ENCODE measurements at regions not wholly inside any gene's neighbourhood (a gene's known extent, or its start where the extent isn't known, plus 50 kb on each side); places are given as distances from the start of the nearest gene placed in this dataset.
"Not testable (repeated sequence)": the region's sequence is repeated elsewhere in the genome, so short reads cannot be mapped to it uniquely, and the experiment has no call there.

GRCh38 chr4:49154308-49155103, 168.4 kb downstream of the CWH43 start:
- not testable (repeated sequence) for DNase-seq (ENCODE audit: low read depth in 2 of 2)

- DNase-seq (ENCODE audit: low read depth in 2 of 2): not testable (repeated sequence)
These were observed 169.2 kb downstream of the CWH43 start for GRCh38 chr4:49155270-49155669.

GRCh38 chr4:49156309-49156708, 170.2 kb downstream of the CWH43 start:
- DNase-seq (ENCODE audit: low read depth in 2 of 2): not testable (repeated sequence)

- DNase-seq (ENCODE audit: low read depth in 2 of 2): not testable (repeated sequence)
These were observed 171.6 kb downstream of the CWH43 start for GRCh38 chr4:49157630-49158029.

GRCh38 chr4:49161111-49161541, 175.1 kb downstream of the CWH43 start:
- not testable (repeated sequence) for DNase-seq (ENCODE audit: low read depth in 2 of 2)

GRCh38 chr4:49164916-49165315, 178.8 kb downstream of the CWH43 start:
- DNase-seq (ENCODE audit: low read depth in 2 of 2): not testable (repeated sequence)

- DNase-seq (ENCODE audit: low read depth in 2 of 2): not testable (repeated sequence)
These were observed 191.8 kb downstream of the CWH43 start for GRCh38 chr4:49177847-49178246.

GRCh38 chr4:49181088-49181487, 195.0 kb downstream of the CWH43 start:
- not testable (repeated sequence) for DNase-seq (ENCODE audit: low read depth in 2 of 2)

GRCh38 chr4:49211396-49212194, 225.5 kb downstream of the CWH43 start:
- not testable (repeated sequence) for DNase-seq (ENCODE audit: low read depth in 2 of 2)

GRCh38 chr4:49213250-49213649, 227.2 kb downstream of the CWH43 start:
- DNase-seq (ENCODE audit: low read depth in 2 of 2): not testable (repeated sequence)

GRCh38 chr4:49213750-49214149, 227.7 kb downstream of the CWH43 start:
- not testable (repeated sequence) for DNase-seq (ENCODE audit: low read depth in 2 of 2)

- DNase-seq (ENCODE audit: low read depth in 2 of 2): not testable (repeated sequence)
These were observed 228.5 kb downstream of the CWH43 start for GRCh38 chr4:49214453-49215081.

GRCh38 chr4:49215082-49215479, 229.0 kb downstream of the CWH43 start:
- not testable (repeated sequence) for DNase-seq (ENCODE audit: low read depth in 2 of 2)

- not testable (repeated sequence) for DNase-seq (ENCODE audit: low read depth in 2 of 2)
These were observed 230.5 kb downstream of the CWH43 start for GRCh38 chr4:49216606-49217005.

GRCh38 chr4:49217492-49217891, 231.4 kb downstream of the CWH43 start:
- no peak for DNase-seq (ENCODE audit: low read depth in 2 of 2)

- DNase-seq (ENCODE audit: low read depth in 2 of 2): not testable (repeated sequence)
These were observed 232.0 kb downstream of the CWH43 start for GRCh38 chr4:49218094-49218493.

- not testable (repeated sequence) for DNase-seq (ENCODE audit: low read depth in 2 of 2)
These were observed 232.9 kb downstream of the CWH43 start for GRCh38 chr4:49218931-49219330.

GRCh38 chr4:49219489-49220225, 233.6 kb downstream of the CWH43 start:
- not testable (repeated sequence) for DNase-seq (ENCODE audit: low read depth in 2 of 2)

- no peak for DNase-seq (ENCODE audit: low read depth in 2 of 2)
These were observed 235.1 kb downstream of the CWH43 start for GRCh38 chr4:49221209-49221608.

GRCh38 chr4:49222810-49223209, 236.7 kb downstream of the CWH43 start:
- not testable (repeated sequence) for DNase-seq (ENCODE audit: low read depth in 2 of 2)

- DNase-seq (ENCODE audit: low read depth in 2 of 2): not testable (repeated sequence)
These were observed 240.3 kb downstream of the CWH43 start for GRCh38 chr4:49226216-49226866.
